ENCODE measurements at regions not wholly inside any gene's neighbourhood (a gene's known extent, or its start where the extent isn't known, plus 50 kb on each side); places are given as distances from the start of the nearest gene placed in this dataset.
"Not testable (repeated sequence)": the region's sequence is repeated elsewhere in the genome, so short reads cannot be mapped to it uniquely, and the experiment has no call there.

GRCh38 chr1:143563761-143564160 is 408.0 kb downstream of the FAM72C start:
- in situ Hi-C loops (cut with HindIII; ENCODE audit: low pct_unique_long_range_greater_than_20kb, low sequenced_read_pairs); DNase-seq (ENCODE audit: low read depth): not testable (repeated sequence)

GRCh38 chr1:143553627-143554026 is 418.2 kb downstream of the FAM72C start:
- in situ Hi-C loops (cut with HindIII; ENCODE audit: low pct_unique_long_range_greater_than_20kb, low sequenced_read_pairs), result no loop called here
- no peak for DNase-seq (ENCODE audit: low read depth)

- DNase-seq (ENCODE audit: low read depth); in situ Hi-C loops (cut with HindIII; ENCODE audit: low pct_unique_long_range_greater_than_20kb, low sequenced_read_pairs): not testable (repeated sequence)
Measured at GRCh38 chr1:143504703-143505102, 467.1 kb downstream of the FAM72C start.

GRCh38 chr1:143504080-143504479 is 467.7 kb downstream of the FAM72C start:
- DNase-seq (ENCODE audit: low read depth); in situ Hi-C loops (cut with HindIII; ENCODE audit: low pct_unique_long_range_greater_than_20kb, low sequenced_read_pairs): not testable (repeated sequence)

- DNase-seq (ENCODE audit: low read depth); in situ Hi-C loops (cut with HindIII; ENCODE audit: low pct_unique_long_range_greater_than_20kb, low sequenced_read_pairs): not testable (repeated sequence)
Measured at GRCh38 chr1:143503048-143503447, 468.7 kb downstream of the FAM72C start.

GRCh38 chr1:143502038-143502437 is 469.7 kb downstream of the FAM72C start:
- DNase-seq (ENCODE audit: low read depth); in situ Hi-C loops (cut with HindIII; ENCODE audit: low pct_unique_long_range_greater_than_20kb, low sequenced_read_pairs): not testable (repeated sequence)

GRCh38 chr1:143498059-143498749 is 473.6 kb downstream of the FAM72C start:
- in situ Hi-C loops (cut with HindIII; ENCODE audit: low pct_unique_long_range_greater_than_20kb, low sequenced_read_pairs); DNase-seq (ENCODE audit: low read depth): not testable (repeated sequence)

GRCh38 chr1:143497374-143497747 is 474.4 kb downstream of the FAM72C start:
- no peak for DNase-seq (ENCODE audit: low read depth)
- in situ Hi-C loops (cut with HindIII; ENCODE audit: low pct_unique_long_range_greater_than_20kb, low sequenced_read_pairs), result no loop called here

GRCh38 chr1:143496526-143497373 is 475.0 kb downstream of the FAM72C start:
- in situ Hi-C loops (cut with HindIII; ENCODE audit: low pct_unique_long_range_greater_than_20kb, low sequenced_read_pairs); DNase-seq (ENCODE audit: low read depth): not testable (repeated sequence)
